GM12865 (cell line): ENCODE measurements at regions not wholly inside any gene's neighbourhood (a gene's known extent, or its start where the extent isn't known, plus 50 kb on each side); places are given as distances from the start of the nearest gene placed in this dataset.
"Not testable (repeated sequence)": the region's sequence is repeated elsewhere in the genome, so short reads cannot be mapped to it uniquely, and the experiment has no call there.

Experiments used
- DNase-seq: peaks from one replicate; pipeline ENCODE4 v3.0.0; 2010; ENCODE audit warnings: low read depth
- H3K4me3 ChIP-seq: 2 replicates; pipeline ENCODE4 v1.5.1; 2011; ENCODE audit warnings: mild to moderate bottlenecking, low read depth, low read length, control low read depth
- CTCF ChIP-seq: IDR thresholded peaks from 2 replicates; pipeline ENCODE4 v1.5.1; 2011; ENCODE audit warnings: low read length, control low read depth, low read depth, inconsistent platforms; ENCODE audit not compliant: insufficient read depth; ENCODE audit errors: missing control alignments

GRCh38 chr4:64727960-64728359 lies 318.7 kb upstream of the TECRL start:
- DNase-seq: no peak
- H3K4me3 ChIP-seq: no peak overlapping the region
- TF ChIP-seq CTCF: no peak

GRCh38 chr4:64727391-64727790 lies 318.1 kb upstream of the TECRL start:
- H3K4me3 ChIP-seq, DNase-seq: not testable (repeated sequence)

GRCh38 chr4:64724689-64725088 lies 315.4 kb upstream of the TECRL start:
- no peak for DNase-seq
- TF ChIP-seq CTCF: no peak
- no peak overlapping the region for H3K4me3 ChIP-seq

GRCh38 chr4:64721106-64721505 lies 311.9 kb upstream of the TECRL start:
- DNase-seq: no peak
- H3K4me3 ChIP-seq: no peak overlapping the region
- TF ChIP-seq CTCF: no peak

GRCh38 chr4:64718091-64718490 lies 308.8 kb upstream of the TECRL start:
- no peak overlapping the region for H3K4me3 ChIP-seq
- DNase-seq: no peak
- TF ChIP-seq CTCF: no peak

- TF ChIP-seq CTCF: no peak
- H3K4me3 ChIP-seq: no peak overlapping the region
- DNase-seq: no peak
Measured at GRCh38 chr4:64715741-64716140, 306.5 kb upstream of the TECRL start.

- H3K4me3 ChIP-seq: no peak overlapping the region
- DNase-seq: peak; percentile 42
- peak; percentile 57 for TF ChIP-seq CTCF
Measured at GRCh38 chr4:64713256-64713840, 304.1 kb upstream of the TECRL start.
